ENCODE measurements at regions not wholly inside any gene's neighbourhood (a gene's known extent, or its start where the extent isn't known, plus 50 kb on each side); places are given as distances from the start of the nearest gene placed in this dataset.

- TF ChIP-seq KLF9 (tag by site-specific recombination; IDR thresholded peaks at IDR 0.05; ENCODE audit: low read depth) (no peak), ELK4 (IDR thresholded peaks at IDR 0.05; ENCODE audit: borderline replicate concordance, low read depth, low read length) (no peak), YY1 (tag by site-specific recombination; IDR thresholded peaks at IDR 0.05) (no peak), HOXA7 (CRISPR knock-in tag; IDR thresholded peaks at IDR 0.05; ENCODE audit: borderline replicate concordance) (no peak), CTCF (tag by site-specific recombination; IDR thresholded peaks at IDR 0.05) (no peak), ZBTB48 (tag by site-specific recombination; IDR thresholded peaks at IDR 0.05) (no peak), ZNF677 (tag by site-specific recombination; IDR thresholded peaks at IDR 0.05) (no peak), KLF16 (tag by site-specific recombination; IDR thresholded peaks at IDR 0.05) (no peak), ZNF830 (tag by site-specific recombination; IDR thresholded peaks at IDR 0.05; ENCODE audit: low read depth) (no peak), REPIN1 (tag by site-specific recombination; IDR thresholded peaks at IDR 0.05; ENCODE audit: low read depth) (no peak), HOXC10 (CRISPR knock-in tag; IDR thresholded peaks at IDR 0.05) (no peak), ZNF184 (tag by site-specific recombination; IDR thresholded peaks at IDR 0.05) (no peak), MYNN (tag by site-specific recombination; IDR thresholded peaks at IDR 0.05; ENCODE audit: borderline replicate concordance) (no peak)
Measured at GRCh38 chr6:68182386-68182785, 452.7 kb upstream of the ADGRB3 start.

All from HEK293 (cell line).